HG02642 (cell line): ENCODE measurements at regions not wholly inside any gene's neighbourhood (a gene's known extent, or its start where the extent isn't known, plus 50 kb on each side); places are given as distances from the start of the nearest gene placed in this dataset.

Source experiments
- ATAC-seq: cut with Tn5 transposase; IDR thresholded peaks from one replicate; pipeline ENCODE4 v1.9.1; 2021; ENCODE audit warnings: mild to moderate bottlenecking; ENCODE audit not compliant: unreplicated experiment, poor library complexity

- ATAC-seq: peak; percentile 90
Observed at GRCh38 chr4:171639540-171639939, 173.7 kb upstream of the GALNTL6 start.

GRCh38 chr4:171636606-171637005 lies 176.6 kb upstream of the GALNTL6 start:
- no peak for ATAC-seq

GRCh38 chr4:171629737-171630136 lies 183.5 kb upstream of the GALNTL6 start:
- ATAC-seq: no peak

DNA sequence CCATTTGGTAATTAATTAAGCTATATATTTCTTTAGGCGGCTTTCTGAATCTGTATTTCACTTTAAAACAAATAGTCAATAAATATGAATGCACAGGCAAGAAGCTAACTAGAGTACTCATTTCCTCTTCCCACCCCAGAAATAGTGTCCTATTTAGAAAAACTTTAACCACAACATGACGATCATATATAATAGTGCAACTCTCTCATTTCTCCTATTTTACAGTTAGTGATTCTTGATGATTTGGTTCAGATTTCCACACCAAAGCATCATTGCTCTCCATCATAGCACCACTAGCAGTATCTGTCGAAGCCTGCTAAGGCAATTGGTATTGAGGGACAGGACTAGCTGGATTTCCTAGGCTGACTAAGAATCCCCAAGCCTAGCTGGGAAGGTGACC lies 184.0 kb upstream of the GALNTL6 start:
- ATAC-seq: peak; percentile 88

- ATAC-seq: no peak
Observed at GRCh38 chr4:171626554-171626953, 186.7 kb upstream of the GALNTL6 start.

- no peak for ATAC-seq
Observed at GRCh38 chr4:171622729-171623128, 190.5 kb upstream of the GALNTL6 start.

- ATAC-seq: no peak
Observed at GRCh38 chr4:171621646-171622045, 191.6 kb upstream of the GALNTL6 start.

DNA sequence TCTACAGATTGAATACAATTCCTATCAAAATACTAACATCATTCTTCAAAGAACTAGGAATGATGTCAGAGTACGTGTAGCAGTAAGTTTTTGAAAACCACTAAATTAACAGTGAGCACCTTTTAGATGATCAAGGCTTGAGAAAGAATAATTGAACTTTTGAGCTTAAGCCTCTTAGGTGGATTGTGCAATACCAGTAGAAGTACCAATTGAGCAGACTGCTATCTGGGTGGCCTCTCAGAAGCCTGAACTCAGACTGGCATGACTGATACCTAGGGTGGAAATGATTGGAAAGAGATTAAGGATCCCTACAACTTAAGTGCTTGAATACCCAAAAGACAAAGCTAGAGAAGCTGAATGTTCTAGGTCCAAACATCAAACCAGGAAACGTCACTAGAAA lies 200.3 kb upstream of the GALNTL6 start:
- no peak for ATAC-seq

DNA sequence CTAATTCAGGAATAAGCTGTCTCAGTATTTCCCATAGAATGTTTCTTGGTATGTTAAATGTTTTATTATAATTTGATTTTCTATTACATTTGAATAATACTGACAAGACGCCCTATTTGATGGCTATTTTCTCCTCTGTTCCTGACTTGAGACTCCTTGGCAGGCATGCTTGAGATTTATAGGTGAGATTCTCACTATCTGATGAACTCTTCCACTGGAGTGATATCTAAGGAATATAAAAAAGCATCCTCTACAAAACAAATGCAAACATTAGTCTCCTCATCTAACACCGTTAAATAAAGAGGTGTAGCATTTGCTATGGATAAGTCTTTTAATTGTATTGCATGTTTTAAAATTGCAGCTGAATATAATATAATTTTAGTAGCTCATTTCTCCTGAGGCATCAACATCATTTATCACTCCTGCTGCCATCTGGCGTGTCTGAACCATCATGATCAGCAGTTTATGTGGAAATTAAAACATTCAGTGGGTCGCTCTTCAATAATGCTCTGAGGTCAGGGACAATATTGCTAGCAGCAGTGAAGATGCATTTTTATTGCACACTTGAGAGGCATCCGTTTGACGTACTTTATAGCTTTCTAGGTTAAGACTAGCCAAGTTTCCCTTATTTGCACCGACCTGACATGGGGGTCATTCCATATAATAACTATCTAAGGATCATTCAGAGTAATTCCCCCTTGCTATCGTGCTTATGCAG lies 210.4 kb upstream of the GALNTL6 start:
- no peak for ATAC-seq

DNA sequence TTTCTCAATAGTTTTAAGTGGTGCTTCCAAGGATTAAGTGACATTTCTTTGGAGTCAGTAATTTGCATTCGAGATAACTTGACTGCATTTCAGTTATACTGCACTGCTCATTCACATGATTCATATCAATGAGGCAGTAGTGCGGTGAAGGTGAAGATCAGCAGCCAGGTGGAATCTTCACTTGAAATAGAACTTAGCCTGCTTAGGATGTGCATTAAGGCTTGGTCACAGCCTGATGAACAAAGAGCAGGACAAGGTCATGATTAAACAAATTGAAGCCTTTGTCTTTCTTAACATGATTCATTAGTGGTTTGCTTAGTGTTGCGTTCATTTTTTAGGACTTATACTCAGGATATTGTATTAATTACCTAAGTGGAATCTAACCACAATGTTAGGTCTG lies 212.1 kb upstream of the GALNTL6 start:
- ATAC-seq: no peak

GRCh38 chr4:171599628-171600027 lies 213.6 kb upstream of the GALNTL6 start:
- ATAC-seq: no peak

DNA sequence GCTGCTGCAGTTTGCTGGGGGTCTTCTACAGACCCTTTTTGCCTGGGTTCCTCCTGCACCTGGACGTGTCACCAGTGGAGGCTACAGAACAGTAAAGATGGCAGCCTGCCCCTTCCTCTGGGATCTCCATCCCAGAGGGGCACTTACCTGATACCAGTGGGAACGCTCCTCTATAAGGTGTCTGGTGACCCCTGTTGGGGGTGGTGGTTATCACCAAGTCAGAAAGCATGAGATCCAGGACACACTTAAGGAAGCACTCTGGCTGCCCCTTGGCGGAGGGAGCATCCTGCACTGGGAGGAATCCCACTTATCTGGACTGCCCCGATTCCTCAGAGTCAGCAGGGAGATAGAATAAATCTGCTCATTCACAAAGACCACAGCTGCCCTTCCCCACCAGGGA lies 218.9 kb upstream of the GALNTL6 start:
- no peak for ATAC-seq

GRCh38 chr4:171590716-171591115 lies 222.5 kb upstream of the GALNTL6 start:
- ATAC-seq: no peak

- no peak for ATAC-seq
Observed at GRCh38 chr4:171588764-171589163, 224.4 kb upstream of the GALNTL6 start.

DNA sequence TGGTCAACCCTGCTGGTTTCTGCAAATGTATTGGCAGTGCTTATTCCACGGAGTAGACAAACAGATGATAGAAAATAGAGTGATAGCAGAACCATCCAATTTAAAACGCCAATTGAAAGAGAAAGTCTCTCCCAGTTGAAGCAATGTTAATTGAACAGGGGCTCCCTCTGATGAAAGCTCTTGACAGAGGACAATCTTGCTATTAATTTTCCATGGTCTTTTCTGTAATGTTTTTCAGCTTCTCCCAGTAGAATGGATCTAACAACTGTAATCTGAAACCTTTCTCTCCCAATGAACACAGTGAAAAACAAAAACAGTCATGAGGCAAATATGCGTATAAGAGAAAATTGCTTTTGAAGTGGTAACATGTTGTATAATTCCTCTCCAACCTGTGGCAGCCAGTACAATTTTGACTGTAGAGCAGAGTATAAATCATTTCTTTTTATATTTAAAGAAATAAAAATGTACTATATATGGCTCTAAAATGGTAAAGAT lies 225.1 kb upstream of the GALNTL6 start:
- no peak for ATAC-seq

- peak; percentile 61 for ATAC-seq
Observed at GRCh38 chr4:171583790-171584189, 229.4 kb upstream of the GALNTL6 start.

DNA sequence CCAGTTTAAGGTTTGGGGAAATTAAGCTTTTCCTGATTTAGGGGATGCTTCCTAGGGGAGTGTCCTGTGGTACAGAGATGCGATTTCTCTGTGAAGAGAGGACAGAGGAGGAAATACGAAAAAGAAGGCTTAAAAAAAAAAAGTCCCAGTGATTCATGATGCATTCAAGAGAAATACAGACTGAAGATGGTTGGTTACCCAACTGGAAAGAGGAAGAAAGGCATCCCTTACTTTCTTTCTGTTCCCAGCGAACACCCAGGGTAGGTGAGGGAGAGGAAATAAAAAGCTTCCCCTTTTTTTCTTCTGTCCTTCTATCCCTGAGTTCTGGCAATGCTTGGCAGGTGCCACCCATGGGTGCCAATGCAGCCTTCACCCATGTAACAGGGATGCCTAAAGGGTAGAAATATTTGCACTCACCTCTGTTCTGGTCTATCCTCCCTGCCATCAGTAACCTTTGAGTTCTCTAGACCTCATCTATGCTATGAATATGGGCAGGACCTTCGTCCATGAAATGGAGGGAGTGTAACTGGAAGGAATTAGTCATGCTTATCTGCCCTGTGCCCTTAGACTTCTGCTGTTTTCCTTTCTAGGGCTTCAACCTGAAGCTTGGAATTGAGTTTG lies 230.1 kb upstream of the GALNTL6 start:
- peak; percentile 59 for ATAC-seq

DNA sequence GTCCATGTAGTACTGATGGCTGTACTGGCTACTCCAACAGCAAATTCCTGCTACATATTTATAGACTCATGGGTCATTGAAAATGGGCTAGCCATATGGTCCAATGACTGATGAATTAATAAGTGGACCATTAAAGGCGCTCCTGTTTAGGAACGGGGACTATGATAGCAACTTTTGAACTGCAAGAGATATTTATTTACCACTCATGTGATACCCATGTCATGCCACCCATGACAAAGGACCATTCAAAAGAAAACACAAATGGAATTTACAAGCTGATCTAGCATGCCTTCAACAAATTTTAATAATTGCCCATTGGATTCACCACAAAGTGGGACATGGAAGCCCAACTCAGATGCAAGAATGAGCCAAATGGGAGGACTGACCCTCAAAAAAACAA lies 240.0 kb upstream of the GALNTL6 start:
- no peak for ATAC-seq

- ATAC-seq: peak; percentile 86
Observed at GRCh38 chr4:171565130-171565788, 247.9 kb upstream of the GALNTL6 start.

- peak; percentile 73 for ATAC-seq
Observed at GRCh38 chr4:171561419-171561818, 251.8 kb upstream of the GALNTL6 start.

GRCh38 chr4:171553961-171554360 lies 259.2 kb upstream of the GALNTL6 start:
- ATAC-seq: no peak
